ENCODE measurements at regions not wholly inside any gene's neighbourhood (a gene's known extent, or its start where the extent isn't known, plus 50 kb on each side); places are given as distances from the start of the nearest gene placed in this dataset.

- DNase-seq (ENCODE audit: low read depth, low spot score), result no peak
- ChIA-PET POLR2A (no interaction called here), CTCF (no interaction called here)
- no TSS peak for BruUV-seq (replicated peaks)
- Histone ChIP-seq H3K27me3 (ENCODE audit: control insufficient read depth, insufficient read depth, low read length) (no peaks in the 10 kb centered on the region), H3K36me3 (ENCODE audit: control insufficient read depth, insufficient read depth, low read length) (no peaks in the 10 kb centered on the region), H3K27ac (ENCODE audit: low read length) (no peak overlapping the region), H3K9me3 (ENCODE audit: control insufficient read depth, insufficient read depth, low read depth, low read length) (no peaks in the 10 kb centered on the region), H3K4me3 (ENCODE audit: low read depth in 2 of 2, low read length in 2 of 2) (no peak overlapping the region), H3K4me1 (ENCODE audit: control insufficient read depth, insufficient read depth, low read length) (no peaks in the 10 kb centered on the region)
- in situ Hi-C loops (cut with HindIII; ENCODE audit: low pct_unique_long_range_greater_than_20kb, low sequenced_read_pairs), result no loop called here
- intact Hi-C loops (cut with micrococcal nuclease; ENCODE audit: unreplicated experiment), result no loop called here
- no peak for TF ChIP-seq POLR2AphosphoS5 (IDR thresholded peaks at IDR 0.05; ENCODE audit: low read depth, low read length)
- TF ChIP-seq SIN3A (IDR thresholded peaks at IDR 0.05; ENCODE audit: borderline replicate concordance, insufficient read depth, low read depth, low read length), result no peak
- TF ChIP-seq CTCF (IDR thresholded peaks at IDR 0.05), result no peak
- no peak for TF ChIP-seq REST (IDR thresholded peaks at IDR 0.05; ENCODE audit: insufficient read depth in 1 of 2, low read depth in 2 of 2, low read length in 1 of 2)
- no peak for TF ChIP-seq TCF7L2 (IDR thresholded peaks at IDR 0.05; ENCODE audit: low read depth, low read length)
- no peak for ATAC-seq
Observed at GRCh38 chr10:105758209-105758998, 1117.3 kb downstream of the SORCS3 start.

GRCh38 chr10:105757302-105757701 lies 1116.2 kb downstream of the SORCS3 start:
- intact Hi-C loops (cut with micrococcal nuclease; ENCODE audit: unreplicated experiment), result no loop called here

More at GRCh38 chr10:105757302-105757701, 1116.2 kb downstream of the SORCS3 start:
- no peaks in the 10 kb centered on the region for H3K27me3 ChIP-seq (ENCODE audit: control insufficient read depth, insufficient read depth, low read length)
- no peaks in the 10 kb centered on the region for H3K36me3 ChIP-seq (ENCODE audit: control insufficient read depth, insufficient read depth, low read length)
- H3K27ac ChIP-seq (ENCODE audit: low read length), result no peak overlapping the region
- H3K4me1 ChIP-seq (ENCODE audit: control insufficient read depth, insufficient read depth, low read length), result no peaks in the 10 kb centered on the region
- no TSS peak for BruUV-seq (replicated peaks)
- POLR2A ChIA-PET, result no interaction called here
- TF ChIP-seq TCF7L2 (IDR thresholded peaks at IDR 0.05; ENCODE audit: low read depth, low read length) (no peak), REST (IDR thresholded peaks at IDR 0.05; ENCODE audit: insufficient read depth in 1 of 2, low read depth in 2 of 2, low read length in 1 of 2) (no peak)
- DNase-seq (ENCODE audit: low read depth, low spot score) (no peak), ATAC-seq (no peak)
- in situ Hi-C loops (cut with HindIII; ENCODE audit: low pct_unique_long_range_greater_than_20kb, low sequenced_read_pairs), result no loop called here
- CTCF ChIA-PET, result no interaction called here
- no peaks in the 10 kb centered on the region for H3K9me3 ChIP-seq (ENCODE audit: control insufficient read depth, insufficient read depth, low read depth, low read length)
- no peak overlapping the region for H3K4me3 ChIP-seq (ENCODE audit: low read depth in 2 of 2, low read length in 2 of 2)

Measured in Panc1 (cell line).